Mammary epithelial cell (primary cell): ENCODE measurements at regions not wholly inside any gene's neighbourhood (a gene's known extent, or its start where the extent isn't known, plus 50 kb on each side); places are given as distances from the start of the nearest gene placed in this dataset.

Source experiments
- EZH2 ChIP-seq: IDR thresholded peaks from 2 replicates; pipeline ENCODE4 v1.6.1; 2012; ENCODE audit warnings: low read length, inconsistent platforms, borderline replicate concordance
- TF ChIP-seq, protein P1 (sequence below), 2 donors: IDR thresholded peaks in 1 of 2; conservative IDR thresholded peaks in 1 of 2; 2 replicates each; pipeline ENCODE4 v1.5.1; 2011 to 2012; ENCODE audit warnings: inconsistent platforms in 2 of 2, low read length in 2 of 2, mild to moderate bottlenecking in 2 of 2, control low read depth in 1 of 2, low read depth in 1 of 2; ENCODE audit not compliant: insufficient read depth in 1 of 2; ENCODE audit errors: extremely low read depth in 1 of 2

- TF ChIP-seq, protein P1, sequence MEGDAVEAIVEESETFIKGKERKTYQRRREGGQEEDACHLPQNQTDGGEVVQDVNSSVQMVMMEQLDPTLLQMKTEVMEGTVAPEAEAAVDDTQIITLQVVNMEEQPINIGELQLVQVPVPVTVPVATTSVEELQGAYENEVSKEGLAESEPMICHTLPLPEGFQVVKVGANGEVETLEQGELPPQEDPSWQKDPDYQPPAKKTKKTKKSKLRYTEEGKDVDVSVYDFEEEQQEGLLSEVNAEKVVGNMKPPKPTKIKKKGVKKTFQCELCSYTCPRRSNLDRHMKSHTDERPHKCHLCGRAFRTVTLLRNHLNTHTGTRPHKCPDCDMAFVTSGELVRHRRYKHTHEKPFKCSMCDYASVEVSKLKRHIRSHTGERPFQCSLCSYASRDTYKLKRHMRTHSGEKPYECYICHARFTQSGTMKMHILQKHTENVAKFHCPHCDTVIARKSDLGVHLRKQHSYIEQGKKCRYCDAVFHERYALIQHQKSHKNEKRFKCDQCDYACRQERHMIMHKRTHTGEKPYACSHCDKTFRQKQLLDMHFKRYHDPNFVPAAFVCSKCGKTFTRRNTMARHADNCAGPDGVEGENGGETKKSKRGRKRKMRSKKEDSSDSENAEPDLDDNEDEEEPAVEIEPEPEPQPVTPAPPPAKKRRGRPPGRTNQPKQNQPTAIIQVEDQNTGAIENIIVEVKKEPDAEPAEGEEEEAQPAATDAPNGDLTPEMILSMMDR (conservative IDR thresholded peaks at IDR 0.05 in 1 of 2, IDR thresholded peaks at IDR 0.05 in 1 of 2; ENCODE audit: extremely low read depth in 1 of 2, insufficient read depth in 1 of 2, low read depth in 1 of 2, low read length in 2 of 2) = no peak
- TF ChIP-seq EZH2 = no peak
Observed at GRCh38 chr5:152882621-152883020, 477.5 kb upstream of the NMUR2 start.
